ENCODE measurements at regions not wholly inside any gene's neighbourhood (a gene's known extent, or its start where the extent isn't known, plus 50 kb on each side); places are given as distances from the start of the nearest gene placed in this dataset.

GRCh38 chr4:102440498-102440897, 60.7 kb upstream of the NFKB1 start:
- DNase-seq (ENCODE audit: low spot score): no peak

- DNase-seq (ENCODE audit: low spot score): peak; percentile 25
Measured at GRCh38 chr4:102441978-102442911, 58.9 kb upstream of the NFKB1 start.

- DNase-seq (ENCODE audit: low spot score): no peak
Measured at GRCh38 chr4:102444752-102445151, 56.4 kb upstream of the NFKB1 start.

GRCh38 chr4:102445213-102445612, 55.9 kb upstream of the NFKB1 start:
- no peak for DNase-seq (ENCODE audit: low spot score)

- no peak for DNase-seq (ENCODE audit: low spot score)
Measured at GRCh38 chr4:102447413-102447812, 53.7 kb upstream of the NFKB1 start.

GRCh38 chr4:102449751-102450352, 51.3 kb upstream of the NFKB1 start:
- peak; percentile 82 for DNase-seq (ENCODE audit: low spot score)

GRCh38 chr4:102451266-102451665, 49.9 kb upstream of the NFKB1 start:
- DNase-seq (ENCODE audit: low spot score): no peak
